ENCODE measurements at regions not wholly inside any gene's neighbourhood (a gene's known extent, or its start where the extent isn't known, plus 50 kb on each side); places are given as distances from the start of the nearest gene placed in this dataset.

DNA sequence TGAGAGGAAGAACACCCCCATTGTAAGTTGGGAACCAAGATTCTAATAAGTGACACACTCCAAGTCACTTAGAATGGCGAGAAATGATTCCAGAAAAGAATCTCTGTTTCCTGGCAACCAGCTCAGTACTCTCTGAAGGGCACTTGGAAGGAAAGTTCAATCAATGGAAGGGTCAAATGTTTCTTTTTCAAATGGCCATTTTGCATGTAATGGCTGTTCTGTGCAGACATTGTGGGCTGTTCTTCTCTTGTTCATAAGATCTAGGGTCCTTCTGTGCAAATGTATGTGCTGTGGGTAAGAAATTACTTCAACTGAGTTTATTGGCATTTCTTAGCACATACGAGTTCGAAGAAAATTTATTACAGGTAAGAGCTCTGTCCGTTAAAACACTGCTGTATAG lies 145.3 kb downstream of the EVX1 start:
- TF ChIP-seq SUZ12 (IDR thresholded peaks at IDR 0.05; ENCODE audit: extremely low read depth, insufficient read depth, insufficient read length): no peak
- TF ChIP-seq YY1 (IDR thresholded peaks at IDR 0.05; ENCODE audit: insufficient read depth, insufficient read length): no peak
- TF ChIP-seq ZNF274 (IDR thresholded peaks at IDR 0.05; ENCODE audit: low read depth, low read length): no peak
